ENCODE measurements at regions not wholly inside any gene's neighbourhood (a gene's known extent, or its start where the extent isn't known, plus 50 kb on each side); places are given as distances from the start of the nearest gene placed in this dataset.
"Not testable (repeated sequence)": the region's sequence is repeated elsewhere in the genome, so short reads cannot be mapped to it uniquely, and the experiment has no call there.

GRCh38 chr3:73179601-73180000, 118.1 kb downstream of the EBLN2 start:
- no peak for TF ChIP-seq CTCF (IDR thresholded peaks at IDR 0.05; ENCODE audit: insufficient read depth, low read depth, low read length, missing control alignments)
- DNase-seq (ENCODE audit: low read depth): no peak
- no peak overlapping the region for H3K4me3 ChIP-seq (ENCODE audit: low read length)

GRCh38 chr3:73186741-73187140, 125.3 kb downstream of the EBLN2 start:
- DNase-seq (ENCODE audit: low read depth): no peak
- H3K4me3 ChIP-seq (ENCODE audit: low read length): no peak overlapping the region
- no peak for TF ChIP-seq CTCF (IDR thresholded peaks at IDR 0.05; ENCODE audit: insufficient read depth, low read depth, low read length, missing control alignments)

GRCh38 chr3:73187328-73187727, 125.9 kb downstream of the EBLN2 start:
- no peak for TF ChIP-seq CTCF (IDR thresholded peaks at IDR 0.05; ENCODE audit: insufficient read depth, low read depth, low read length, missing control alignments)
- no peak for DNase-seq (ENCODE audit: low read depth)
- H3K4me3 ChIP-seq (ENCODE audit: low read length): no peak overlapping the region

- no peak for TF ChIP-seq CTCF (IDR thresholded peaks at IDR 0.05; ENCODE audit: insufficient read depth, low read depth, low read length, missing control alignments)
- DNase-seq (ENCODE audit: low read depth): no peak
- H3K4me3 ChIP-seq (ENCODE audit: low read length): no peak overlapping the region
These were observed 127.2 kb downstream of the EBLN2 start for GRCh38 chr3:73188707-73189106.

GRCh38 chr3:73192036-73192738, 130.7 kb downstream of the EBLN2 start:
- no peak overlapping the region for H3K4me3 ChIP-seq (ENCODE audit: low read length)
- peak; percentile 8 for DNase-seq (ENCODE audit: low read depth)

GRCh38 chr3:73193943-73194342, 132.5 kb downstream of the EBLN2 start:
- DNase-seq (ENCODE audit: low read depth); H3K4me3 ChIP-seq (ENCODE audit: low read length): not testable (repeated sequence)

More at GRCh38 chr3:73192036-73192738, 130.7 kb downstream of the EBLN2 start:
- peak; percentile 25 for TF ChIP-seq CTCF (IDR thresholded peaks at IDR 0.05; ENCODE audit: insufficient read depth, low read depth, low read length, missing control alignments)

GRCh38 chr3:73197187-73197586, 135.7 kb downstream of the EBLN2 start:
- DNase-seq (ENCODE audit: low read depth): no peak
- TF ChIP-seq CTCF (IDR thresholded peaks at IDR 0.05; ENCODE audit: insufficient read depth, low read depth, low read length, missing control alignments): no peak

More at GRCh38 chr3:73197187-73197586, 135.7 kb downstream of the EBLN2 start:
- H3K4me3 ChIP-seq (ENCODE audit: low read length): no peak overlapping the region
